ENCODE measurements at regions not wholly inside any gene's neighbourhood (a gene's known extent, or its start where the extent isn't known, plus 50 kb on each side); places are given as distances from the start of the nearest gene placed in this dataset.

GRCh38 chr21:43316156-43316845 is 110.6 kb downstream of the SIK1 start:
- no peak for DNase-seq

- DNase-seq: no peak
Observed at GRCh38 chr21:43315244-43316137, 111.4 kb downstream of the SIK1 start.

- DNase-seq: no peak
Observed at GRCh38 chr21:43313939-43314405, 113.0 kb downstream of the SIK1 start.

GRCh38 chr21:43313221-43313938 is 113.6 kb downstream of the SIK1 start:
- no peak for DNase-seq

- no peak for DNase-seq
Observed at GRCh38 chr21:43312751-43313169, 114.2 kb downstream of the SIK1 start.

- no peak for DNase-seq
Observed at GRCh38 chr21:43312011-43312410, 114.9 kb downstream of the SIK1 start.

GRCh38 chr21:43311301-43311817 is 115.6 kb downstream of the SIK1 start:
- peak; percentile 84 for DNase-seq

GRCh38 chr21:43308815-43309283 is 118.1 kb downstream of the SIK1 start:
- no peak for DNase-seq

GRCh38 chr21:43308101-43308814 is 118.7 kb downstream of the SIK1 start:
- DNase-seq: no peak

- no peak for DNase-seq
Observed at GRCh38 chr21:43307677-43308070, 119.3 kb downstream of the SIK1 start.

GRCh38 chr21:43306911-43307676 is 119.8 kb downstream of the SIK1 start:
- DNase-seq: peak; percentile 96

GRCh38 chr21:43306391-43306790 is 120.5 kb downstream of the SIK1 start:
- no peak for DNase-seq

GRCh38 chr21:43305811-43306311 is 121.1 kb downstream of the SIK1 start:
- no peak for DNase-seq

GRCh38 chr21:43305336-43305665 is 121.6 kb downstream of the SIK1 start:
- DNase-seq: no peak

- DNase-seq: no peak
Observed at GRCh38 chr21:43304621-43305335, 122.2 kb downstream of the SIK1 start.

- DNase-seq: no peak
Observed at GRCh38 chr21:43304206-43304605, 122.7 kb downstream of the SIK1 start.

GRCh38 chr21:43303275-43304178 is 123.4 kb downstream of the SIK1 start:
- DNase-seq: no peak

- DNase-seq: no peak
Observed at GRCh38 chr21:43302769-43303168, 124.2 kb downstream of the SIK1 start.

GRCh38 chr21:43302062-43302700 is 124.8 kb downstream of the SIK1 start:
- DNase-seq: no peak
